PC-3 (cell line): ENCODE measurements at regions not wholly inside any gene's neighbourhood (a gene's known extent, or its start where the extent isn't known, plus 50 kb on each side); places are given as distances from the start of the nearest gene placed in this dataset.

Experiments
- CTCF ChIP-seq: fragments of 300-600 bp; sonication (generic); conservative IDR thresholded peaks from 2 replicates; pipeline ENCODE4 v1.5.1; 2017; ENCODE audit warnings: antibody characterized with exemption, low read depth, mild to moderate bottlenecking, low read length
- EZH2 ChIP-seq: fragments of 300-600 bp; sonication (generic); IDR thresholded peaks from one replicate; pipeline ENCODE4 v1.6.1; 2017; ENCODE audit warnings: antibody characterized with exemption, mild to moderate bottlenecking, low read length; ENCODE audit not compliant: unreplicated experiment
- EZH2phosphoT487 ChIP-seq: fragments of 300-600 bp; sonication (generic); IDR thresholded peaks from 2 replicates; pipeline ENCODE4 v1.6.1; 2018; ENCODE audit warnings: mild to moderate bottlenecking, antibody characterized with exemption, low read length, borderline replicate concordance

GRCh38 chr3:96192966-96193550, 621.3 kb upstream of the EPHA6 start:
- no peak for TF ChIP-seq CTCF
- TF ChIP-seq EZH2phosphoT487, result no peak
- no peak for TF ChIP-seq EZH2
